GM12864 (cell line): ENCODE measurements at regions not wholly inside any gene's neighbourhood (a gene's known extent, or its start where the extent isn't known, plus 50 kb on each side); places are given as distances from the start of the nearest gene placed in this dataset.

Experiments used
- DNase-seq: peaks from one replicate; pipeline ENCODE4 v3.0.0-alpha.2; 2011; ENCODE audit warnings: low read depth
- H3K4me3 ChIP-seq: 2 replicates; pipeline ENCODE4 v1.5.1; 2011; ENCODE audit warnings: mild to moderate bottlenecking, low read depth, low read length, control low read depth
- TF ChIP-seq, protein P1 (sequence below): IDR thresholded peaks from 2 replicates; pipeline ENCODE4 v1.5.1; 2011; ENCODE audit warnings: low read depth, mild to moderate bottlenecking, moderate library complexity, low read length, control low read depth, inconsistent platforms; ENCODE audit errors: missing control alignments

DNA sequence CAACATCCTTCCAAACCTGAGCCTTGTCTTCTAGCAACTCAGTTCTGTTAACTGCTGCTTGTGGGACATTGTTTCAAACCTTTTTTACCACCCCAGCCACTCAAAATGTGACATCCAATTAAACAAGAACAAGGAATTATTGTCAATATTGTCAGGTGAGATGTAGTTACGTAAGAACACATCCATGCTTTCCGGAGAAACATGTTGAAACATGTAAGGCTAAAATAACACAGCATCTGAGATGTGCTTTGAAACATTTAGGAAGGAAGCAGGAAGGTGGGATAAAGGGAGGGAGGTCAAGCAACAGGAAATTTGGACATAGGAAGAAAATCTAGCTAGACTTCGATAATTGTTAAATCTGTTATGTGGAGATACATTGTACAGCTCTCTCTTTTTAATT lies 50.9 kb upstream of the PRICKLE2 start:
- no peak overlapping the region for H3K4me3 ChIP-seq
- TF ChIP-seq, protein P1, sequence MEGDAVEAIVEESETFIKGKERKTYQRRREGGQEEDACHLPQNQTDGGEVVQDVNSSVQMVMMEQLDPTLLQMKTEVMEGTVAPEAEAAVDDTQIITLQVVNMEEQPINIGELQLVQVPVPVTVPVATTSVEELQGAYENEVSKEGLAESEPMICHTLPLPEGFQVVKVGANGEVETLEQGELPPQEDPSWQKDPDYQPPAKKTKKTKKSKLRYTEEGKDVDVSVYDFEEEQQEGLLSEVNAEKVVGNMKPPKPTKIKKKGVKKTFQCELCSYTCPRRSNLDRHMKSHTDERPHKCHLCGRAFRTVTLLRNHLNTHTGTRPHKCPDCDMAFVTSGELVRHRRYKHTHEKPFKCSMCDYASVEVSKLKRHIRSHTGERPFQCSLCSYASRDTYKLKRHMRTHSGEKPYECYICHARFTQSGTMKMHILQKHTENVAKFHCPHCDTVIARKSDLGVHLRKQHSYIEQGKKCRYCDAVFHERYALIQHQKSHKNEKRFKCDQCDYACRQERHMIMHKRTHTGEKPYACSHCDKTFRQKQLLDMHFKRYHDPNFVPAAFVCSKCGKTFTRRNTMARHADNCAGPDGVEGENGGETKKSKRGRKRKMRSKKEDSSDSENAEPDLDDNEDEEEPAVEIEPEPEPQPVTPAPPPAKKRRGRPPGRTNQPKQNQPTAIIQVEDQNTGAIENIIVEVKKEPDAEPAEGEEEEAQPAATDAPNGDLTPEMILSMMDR = no peak
- no peak for DNase-seq
